ENCODE measurements at regions not wholly inside any gene's neighbourhood (a gene's known extent, or its start where the extent isn't known, plus 50 kb on each side); places are given as distances from the start of the nearest gene placed in this dataset.

DNA sequence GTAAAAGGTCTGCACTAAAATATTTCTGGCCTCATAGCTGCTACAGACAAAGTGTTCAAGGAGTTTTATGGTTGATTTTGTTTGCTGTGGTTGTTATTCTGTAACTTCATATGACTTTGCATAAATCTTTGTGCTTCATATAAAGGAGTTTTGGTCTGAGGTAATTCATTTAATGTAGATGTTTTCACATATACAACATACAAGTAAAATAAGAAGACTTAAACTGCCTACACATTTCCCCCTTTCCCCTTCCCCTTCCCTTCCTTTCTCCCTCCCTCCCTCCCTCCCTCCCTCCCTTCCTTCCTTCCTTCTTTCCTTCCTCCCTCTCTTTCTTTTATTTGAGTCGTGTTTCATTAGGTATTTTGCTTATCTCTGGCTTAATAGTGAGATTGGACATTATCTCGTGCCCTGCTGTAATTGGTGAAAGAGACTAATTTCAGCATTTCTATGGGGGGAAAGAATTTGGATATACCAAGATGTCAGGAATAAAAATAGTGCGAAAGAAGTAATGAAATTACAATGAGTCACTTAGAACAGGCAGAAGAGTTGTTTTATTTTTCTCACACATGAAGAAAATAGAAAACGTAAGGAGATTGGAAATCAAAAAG lies 144.9 kb upstream of the MAD2L1 start:
- TF ChIP-seq, protein P1, sequence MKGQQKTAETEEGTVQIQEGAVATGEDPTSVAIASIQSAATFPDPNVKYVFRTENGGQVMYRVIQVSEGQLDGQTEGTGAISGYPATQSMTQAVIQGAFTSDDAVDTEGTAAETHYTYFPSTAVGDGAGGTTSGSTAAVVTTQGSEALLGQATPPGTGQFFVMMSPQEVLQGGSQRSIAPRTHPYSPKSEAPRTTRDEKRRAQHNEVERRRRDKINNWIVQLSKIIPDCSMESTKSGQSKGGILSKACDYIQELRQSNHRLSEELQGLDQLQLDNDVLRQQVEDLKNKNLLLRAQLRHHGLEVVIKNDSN (IDR thresholded peaks at IDR 0.05), result no peak
- TF ChIP-seq, protein P2, sequence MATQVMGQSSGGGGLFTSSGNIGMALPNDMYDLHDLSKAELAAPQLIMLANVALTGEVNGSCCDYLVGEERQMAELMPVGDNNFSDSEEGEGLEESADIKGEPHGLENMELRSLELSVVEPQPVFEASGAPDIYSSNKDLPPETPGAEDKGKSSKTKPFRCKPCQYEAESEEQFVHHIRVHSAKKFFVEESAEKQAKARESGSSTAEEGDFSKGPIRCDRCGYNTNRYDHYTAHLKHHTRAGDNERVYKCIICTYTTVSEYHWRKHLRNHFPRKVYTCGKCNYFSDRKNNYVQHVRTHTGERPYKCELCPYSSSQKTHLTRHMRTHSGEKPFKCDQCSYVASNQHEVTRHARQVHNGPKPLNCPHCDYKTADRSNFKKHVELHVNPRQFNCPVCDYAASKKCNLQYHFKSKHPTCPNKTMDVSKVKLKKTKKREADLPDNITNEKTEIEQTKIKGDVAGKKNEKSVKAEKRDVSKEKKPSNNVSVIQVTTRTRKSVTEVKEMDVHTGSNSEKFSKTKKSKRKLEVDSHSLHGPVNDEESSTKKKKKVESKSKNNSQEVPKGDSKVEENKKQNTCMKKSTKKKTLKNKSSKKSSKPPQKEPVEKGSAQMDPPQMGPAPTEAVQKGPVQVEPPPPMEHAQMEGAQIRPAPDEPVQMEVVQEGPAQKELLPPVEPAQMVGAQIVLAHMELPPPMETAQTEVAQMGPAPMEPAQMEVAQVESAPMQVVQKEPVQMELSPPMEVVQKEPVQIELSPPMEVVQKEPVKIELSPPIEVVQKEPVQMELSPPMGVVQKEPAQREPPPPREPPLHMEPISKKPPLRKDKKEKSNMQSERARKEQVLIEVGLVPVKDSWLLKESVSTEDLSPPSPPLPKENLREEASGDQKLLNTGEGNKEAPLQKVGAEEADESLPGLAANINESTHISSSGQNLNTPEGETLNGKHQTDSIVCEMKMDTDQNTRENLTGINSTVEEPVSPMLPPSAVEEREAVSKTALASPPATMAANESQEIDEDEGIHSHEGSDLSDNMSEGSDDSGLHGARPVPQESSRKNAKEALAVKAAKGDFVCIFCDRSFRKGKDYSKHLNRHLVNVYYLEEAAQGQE (IDR thresholded peaks at IDR 0.05; ENCODE audit: low read depth), result no peak
- TF ChIP-seq TCF12 (IDR thresholded peaks at IDR 0.05; ENCODE audit: low read depth) (no peak), CREB1 (IDR thresholded peaks at IDR 0.05; ENCODE audit: low read depth) (no peak), TAF1 (IDR thresholded peaks at IDR 0.05; ENCODE audit: low read depth) (no peak), CEBPB (IDR thresholded peaks at IDR 0.05) (no peak), RAD21 (IDR thresholded peaks at IDR 0.05; ENCODE audit: low read depth) (no peak), FOXM1 (IDR thresholded peaks at IDR 0.05; ENCODE audit: borderline replicate concordance, low read depth) (no peak), EGR1 (IDR thresholded peaks at IDR 0.05) (no peak), YY1 (IDR thresholded peaks at IDR 0.05; ENCODE audit: low read depth) (no peak), TEAD4 (IDR thresholded peaks at IDR 0.05) (no peak), NFIC (IDR thresholded peaks at IDR 0.05) (no peak), ZBTB7A (IDR thresholded peaks at IDR 0.05; ENCODE audit: low read depth) (no peak), EP300 (IDR thresholded peaks at IDR 0.05; ENCODE audit: borderline replicate concordance) (no peak)
- TF ChIP-seq, protein P3, sequence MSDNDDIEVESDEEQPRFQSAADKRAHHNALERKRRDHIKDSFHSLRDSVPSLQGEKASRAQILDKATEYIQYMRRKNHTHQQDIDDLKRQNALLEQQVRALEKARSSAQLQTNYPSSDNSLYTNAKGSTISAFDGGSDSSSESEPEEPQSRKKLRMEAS (IDR thresholded peaks at IDR 0.05), result no peak

DNA sequence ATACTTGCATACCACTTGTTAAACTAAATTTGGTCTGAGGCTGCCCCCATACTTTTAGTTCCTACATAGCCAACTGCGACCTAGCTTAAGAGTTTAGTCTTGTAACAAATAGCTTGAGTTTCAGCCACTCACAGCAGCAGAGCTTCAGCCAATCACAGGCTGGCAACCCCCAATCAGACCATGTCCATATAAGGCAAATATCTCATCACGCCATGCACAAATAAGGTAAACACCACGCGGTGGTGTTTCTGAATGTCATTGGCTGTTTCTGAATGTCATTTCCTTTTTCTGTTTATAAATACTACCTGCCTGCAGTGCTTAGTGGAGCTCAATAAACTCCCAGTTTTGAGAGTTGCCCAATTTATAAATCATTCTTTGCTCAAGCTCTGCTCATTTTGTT lies 143.1 kb upstream of the MAD2L1 start:
- TF ChIP-seq TEAD4 (IDR thresholded peaks at IDR 0.05) (no peak), EP300 (IDR thresholded peaks at IDR 0.05; ENCODE audit: borderline replicate concordance) (no peak), FOXM1 (IDR thresholded peaks at IDR 0.05; ENCODE audit: borderline replicate concordance, low read depth) (no peak), CREB1 (IDR thresholded peaks at IDR 0.05; ENCODE audit: low read depth) (no peak), RAD21 (IDR thresholded peaks at IDR 0.05; ENCODE audit: low read depth) (no peak), ZBTB7A (IDR thresholded peaks at IDR 0.05; ENCODE audit: low read depth) (no peak), TAF1 (IDR thresholded peaks at IDR 0.05; ENCODE audit: low read depth) (no peak), YY1 (IDR thresholded peaks at IDR 0.05; ENCODE audit: low read depth) (no peak), NFIC (IDR thresholded peaks at IDR 0.05) (no peak), TCF12 (IDR thresholded peaks at IDR 0.05; ENCODE audit: low read depth) (no peak), EGR1 (IDR thresholded peaks at IDR 0.05) (no peak), CEBPB (IDR thresholded peaks at IDR 0.05) (no peak)
- TF ChIP-seq, protein P2 (IDR thresholded peaks at IDR 0.05; ENCODE audit: low read depth), result no peak
- TF ChIP-seq, protein P3 (IDR thresholded peaks at IDR 0.05), result no peak
- TF ChIP-seq, protein P1 (IDR thresholded peaks at IDR 0.05), result no peak

DNA sequence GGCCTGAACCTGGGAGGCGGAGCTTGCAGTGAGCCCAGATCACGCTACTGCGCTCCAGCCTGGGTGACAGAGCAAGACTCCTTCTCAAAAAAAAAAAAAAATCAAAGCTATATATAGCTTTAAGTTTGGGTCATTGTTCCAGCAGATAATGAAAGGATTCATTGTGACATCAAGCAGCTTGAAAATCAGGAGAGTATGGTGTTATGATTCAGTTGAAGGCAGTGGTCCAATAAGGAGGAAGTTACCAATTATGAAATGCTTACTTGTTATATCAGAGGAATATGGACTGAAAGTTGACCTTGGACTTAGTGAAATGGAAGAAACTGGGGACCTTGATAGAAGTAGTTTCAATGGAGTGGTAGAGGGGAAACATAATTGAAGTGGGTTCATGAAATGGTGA lies 140.4 kb upstream of the MAD2L1 start:
- no peak for TF ChIP-seq EP300 (IDR thresholded peaks at IDR 0.05; ENCODE audit: borderline replicate concordance)
- TF ChIP-seq, protein P3 (IDR thresholded peaks at IDR 0.05), result no peak
- no peak for TF ChIP-seq FOXM1 (IDR thresholded peaks at IDR 0.05; ENCODE audit: borderline replicate concordance, low read depth)
- no peak for TF ChIP-seq EGR1 (IDR thresholded peaks at IDR 0.05)
- no peak for TF ChIP-seq TAF1 (IDR thresholded peaks at IDR 0.05; ENCODE audit: low read depth)
- TF ChIP-seq NFIC (IDR thresholded peaks at IDR 0.05), result no peak
- TF ChIP-seq CEBPB (IDR thresholded peaks at IDR 0.05), result no peak
- no peak for TF ChIP-seq TEAD4 (IDR thresholded peaks at IDR 0.05)
- TF ChIP-seq TCF12 (IDR thresholded peaks at IDR 0.05; ENCODE audit: low read depth), result no peak
- TF ChIP-seq, protein P1 (IDR thresholded peaks at IDR 0.05), result no peak
- no peak for TF ChIP-seq CREB1 (IDR thresholded peaks at IDR 0.05; ENCODE audit: low read depth)
- TF ChIP-seq, protein P2 (IDR thresholded peaks at IDR 0.05; ENCODE audit: low read depth), result no peak
- no peak for TF ChIP-seq YY1 (IDR thresholded peaks at IDR 0.05; ENCODE audit: low read depth)
- no peak for TF ChIP-seq RAD21 (IDR thresholded peaks at IDR 0.05; ENCODE audit: low read depth)
- no peak for TF ChIP-seq ZBTB7A (IDR thresholded peaks at IDR 0.05; ENCODE audit: low read depth)

All from Ishikawa (cell line).